Right renal cortex interstitium (tissue), 3 donors: ENCODE measurements at regions not wholly inside any gene's neighbourhood (a gene's known extent, or its start where the extent isn't known, plus 50 kb on each side); places are given as distances from the start of the nearest gene placed in this dataset.

ENCODE experiments used
- DNase-seq, 3 donors: peaks; one replicate each; pipeline ENCODE4 v3.0.0-alpha.2; 2013; ENCODE audit warnings: low read depth in 3 of 3, low spot score in 2 of 3

GRCh38 chr11:70532731-70533130, 134.4 kb downstream of the CTTN start:
- DNase-seq, result no peak

GRCh38 chr11:70535191-70535971, 137.1 kb downstream of the CTTN start:
- DNase-seq, result no peak

- DNase-seq, result no peak
Observed at GRCh38 chr11:70536051-70536877, 137.9 kb downstream of the CTTN start.

GRCh38 chr11:70537576-70538571, 139.5 kb downstream of the CTTN start:
- DNase-seq, result no peak

- DNase-seq, result no peak
Observed at GRCh38 chr11:70538641-70539359, 140.5 kb downstream of the CTTN start.

GRCh38 chr11:70539360-70540095, 141.2 kb downstream of the CTTN start:
- no peak for DNase-seq

GRCh38 chr11:70540196-70540595, 141.9 kb downstream of the CTTN start:
- DNase-seq, result no peak

GRCh38 chr11:70541176-70541575, 142.8 kb downstream of the CTTN start:
- DNase-seq, result no peak

GRCh38 chr11:70541699-70542098, 143.4 kb downstream of the CTTN start:
- no peak for DNase-seq

- DNase-seq, result no peak
Observed at GRCh38 chr11:70542406-70542805, 144.1 kb downstream of the CTTN start.

- no peak for DNase-seq
Observed at GRCh38 chr11:70542811-70543210, 144.5 kb downstream of the CTTN start.

GRCh38 chr11:70543611-70544010, 145.3 kb downstream of the CTTN start:
- DNase-seq, result no peak

- DNase-seq, result no peak
Observed at GRCh38 chr11:70544067-70544773, 145.9 kb downstream of the CTTN start.

- DNase-seq, result no peak
Observed at GRCh38 chr11:70544774-70545609, 146.7 kb downstream of the CTTN start.

GRCh38 chr11:70545610-70545912, 147.2 kb downstream of the CTTN start:
- DNase-seq, result no peak

GRCh38 chr11:70546191-70546940, 148.0 kb downstream of the CTTN start:
- DNase-seq, result no peak

GRCh38 chr11:70547386-70547785, 149.1 kb downstream of the CTTN start:
- DNase-seq, result no peak
